ENCODE measurements at regions not wholly inside any gene's neighbourhood (a gene's known extent, or its start where the extent isn't known, plus 50 kb on each side); places are given as distances from the start of the nearest gene placed in this dataset.

DNA sequence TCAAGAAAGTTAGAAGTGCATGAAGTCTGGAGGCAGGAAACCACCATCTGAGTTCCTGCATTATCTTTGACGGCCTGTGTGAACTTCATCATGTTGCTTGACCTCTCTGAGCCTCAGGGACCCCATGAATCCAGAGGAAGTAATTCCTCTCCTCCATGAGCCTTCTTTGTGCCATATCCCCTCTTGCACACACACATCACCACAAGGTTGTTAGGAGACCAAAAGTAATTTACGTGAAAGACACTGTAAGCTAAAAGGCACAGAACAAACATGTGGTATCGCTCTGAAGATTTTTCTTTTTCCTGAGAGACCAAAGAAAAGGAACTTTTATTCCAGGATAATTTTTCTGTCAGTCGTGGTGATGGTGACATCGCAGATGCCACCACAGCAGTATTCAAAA is 55.9 kb upstream of the BCL6 start:
- BruUV-seq (replicated peaks) = no TSS peak
- no peaks in the 10 kb centered on the region for H3K36me3 ChIP-seq (ENCODE audit: insufficient read depth, low read length)
- no peak overlapping the region for H3K27ac ChIP-seq (ENCODE audit: low read depth, low read length, poor library complexity, severe bottlenecking)
- TF ChIP-seq CTCF (conservative IDR thresholded peaks at IDR 0.05; ENCODE audit: low read length) (no peak), EZH2phosphoT487 (IDR thresholded peaks at IDR 0.05; ENCODE audit: borderline replicate concordance, low read depth, low read length) (no peak)
- H4K20me1 ChIP-seq (ENCODE audit: insufficient read depth, low read length) = no peaks in the 10 kb centered on the region
- peaks cover 31% of the 10 kb centered on the region for H3K4me1 ChIP-seq (ENCODE audit: insufficient read depth, low read length, poor library complexity, severe bottlenecking)
- CTCF ChIA-PET (ENCODE audit: unreplicated experiment) = no interaction called here
- no peaks in the 10 kb centered on the region for H3K9me3 ChIP-seq (ENCODE audit: low read length)
- no peaks in the 10 kb centered on the region for H3K79me2 ChIP-seq (ENCODE audit: insufficient read depth, low read depth, low read length)
- no peaks in the 10 kb centered on the region for H3K9me2 ChIP-seq (ENCODE audit: insufficient read depth, low read length)
- no peak overlapping the region for H3K4me3 ChIP-seq (ENCODE audit: low read depth, low read length, poor library complexity, severe bottlenecking)
- no peak for DNase-seq (ENCODE audit: low spot score)
- no peak overlapping the region; the same call in 1 of the 2 replicates for H2AFZ ChIP-seq (ENCODE audit: low read length)
- H3K4me2 ChIP-seq (ENCODE audit: low read length) = no peak overlapping the region
- POLR2A ChIA-PET = interaction anchor here (0.6 to 1.8 kb wide), 5 partner anchors 9 to 892 kb away, joined by 3 to 4 read pairs (median 3); no protein-coding TSS in a partner anchor
- intact Hi-C loops (cut with micrococcal nuclease; ENCODE audit: unreplicated experiment) = no loop called here

DNA sequence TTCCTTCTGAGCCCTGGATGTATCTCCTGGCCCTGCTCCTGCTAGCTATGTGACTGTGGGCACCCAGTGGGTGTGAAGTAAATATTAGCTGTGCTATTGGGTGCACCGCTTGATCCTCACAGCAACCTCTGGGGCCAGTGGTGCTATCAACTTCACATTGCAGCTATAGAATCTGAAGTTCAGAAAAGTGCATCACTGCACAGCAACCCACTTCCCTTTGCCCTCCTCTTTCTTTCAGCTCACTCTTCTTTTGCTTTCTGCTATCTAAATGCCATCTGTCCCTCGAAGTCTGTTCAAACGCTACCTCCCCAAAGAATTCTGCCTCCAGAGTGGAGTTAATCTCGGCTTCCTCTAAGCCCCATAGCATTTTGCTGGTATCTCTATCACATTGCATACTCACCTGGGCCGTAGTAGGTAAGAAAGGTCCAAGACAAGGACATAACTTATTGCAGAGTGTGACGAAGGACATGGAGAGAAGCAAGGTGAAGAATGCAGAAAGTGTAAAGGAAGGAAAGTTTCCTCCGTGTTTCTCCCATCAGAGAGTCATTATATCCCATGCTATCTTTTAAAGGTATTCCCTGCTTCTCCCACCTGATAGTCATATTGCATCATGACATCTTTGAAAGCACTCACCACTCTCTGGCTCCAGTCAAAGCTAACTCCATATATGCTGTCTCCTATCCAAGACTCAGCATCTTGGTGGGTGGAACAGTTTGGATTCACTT is 57.1 kb upstream of the BCL6 start:
- no peak for DNase-seq (ENCODE audit: low spot score)
- intact Hi-C loops (cut with micrococcal nuclease; ENCODE audit: unreplicated experiment) = no loop called here
- no TSS peak for BruUV-seq (replicated peaks)
- no peaks in the 10 kb centered on the region for H3K79me2 ChIP-seq (ENCODE audit: insufficient read depth, low read depth, low read length)
- H3K9me2 ChIP-seq (ENCODE audit: insufficient read depth, low read length) = no peaks in the 10 kb centered on the region
- H3K9me3 ChIP-seq (ENCODE audit: low read length) = no peaks in the 10 kb centered on the region
- no peak overlapping the region for H3K4me2 ChIP-seq (ENCODE audit: low read length)
- TF ChIP-seq CTCF (conservative IDR thresholded peaks at IDR 0.05; ENCODE audit: low read length) (no peak), EZH2phosphoT487 (IDR thresholded peaks at IDR 0.05; ENCODE audit: borderline replicate concordance, low read depth, low read length) (no peak)
- POLR2A ChIA-PET = interaction anchor here (1.2 to 1.4 kb wide), 4 partner anchors 8 to 23 kb away, joined by 3 to 4 read pairs (median 3); no protein-coding TSS in a partner anchor
- H3K4me3 ChIP-seq (ENCODE audit: low read depth, low read length, poor library complexity, severe bottlenecking) = no peak overlapping the region
- no peak overlapping the region; the same call in 1 of the 2 replicates for H2AFZ ChIP-seq (ENCODE audit: low read length)
- H3K27ac ChIP-seq (ENCODE audit: low read depth, low read length, poor library complexity, severe bottlenecking) = no peak overlapping the region
- CTCF ChIA-PET (ENCODE audit: unreplicated experiment) = no interaction called here
- no peaks in the 10 kb centered on the region for H3K36me3 ChIP-seq (ENCODE audit: insufficient read depth, low read length)
- H4K20me1 ChIP-seq (ENCODE audit: insufficient read depth, low read length) = no peaks in the 10 kb centered on the region
- peaks cover 31% of the 10 kb centered on the region for H3K4me1 ChIP-seq (ENCODE audit: insufficient read depth, low read length, poor library complexity, severe bottlenecking)

DNA sequence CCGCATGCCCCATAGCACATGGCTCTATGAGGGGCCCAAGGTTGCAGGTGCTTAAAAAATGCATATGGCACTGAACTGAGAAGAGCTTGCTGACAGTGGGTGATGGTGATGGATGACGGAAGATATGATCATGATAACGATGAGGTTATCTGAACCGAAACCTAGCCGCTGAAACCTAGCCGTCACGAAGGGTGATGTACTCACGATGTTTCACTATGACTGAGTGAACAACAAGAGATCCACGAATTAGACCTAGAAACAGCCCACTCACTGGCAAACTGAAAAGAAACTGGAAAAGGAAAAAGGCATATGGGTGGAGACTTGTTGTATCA is 57.6 kb upstream of the BCL6 start:
- no peak overlapping the region for H2AFZ ChIP-seq (ENCODE audit: low read length)
- TF ChIP-seq EZH2phosphoT487 (IDR thresholded peaks at IDR 0.05; ENCODE audit: borderline replicate concordance, low read depth, low read length) = no peak
- TF ChIP-seq CTCF (conservative IDR thresholded peaks at IDR 0.05; ENCODE audit: low read length) = no peak
- no peaks in the 10 kb centered on the region for H4K20me1 ChIP-seq (ENCODE audit: insufficient read depth, low read length)
- BruUV-seq (replicated peaks) = no TSS peak
- H3K79me2 ChIP-seq (ENCODE audit: insufficient read depth, low read depth, low read length) = no peaks in the 10 kb centered on the region
- H3K4me1 ChIP-seq (ENCODE audit: insufficient read depth, low read length, poor library complexity, severe bottlenecking) = peaks cover 31% of the 10 kb centered on the region
- H3K27ac ChIP-seq (ENCODE audit: low read depth, low read length, poor library complexity, severe bottlenecking) = no peak overlapping the region
- intact Hi-C loops (cut with micrococcal nuclease; ENCODE audit: unreplicated experiment) = no loop called here
- no peaks in the 10 kb centered on the region for H3K36me3 ChIP-seq (ENCODE audit: insufficient read depth, low read length)
- POLR2A ChIA-PET = interaction anchor here (1.2 kb wide), 2 partner anchors 13 to 23 kb away, joined by 3 read pairs; no protein-coding TSS in a partner anchor
- DNase-seq (ENCODE audit: low spot score) = no peak
- H3K9me3 ChIP-seq (ENCODE audit: low read length) = no peaks in the 10 kb centered on the region
- no peak overlapping the region for H3K4me2 ChIP-seq (ENCODE audit: low read length)
- CTCF ChIA-PET (ENCODE audit: unreplicated experiment) = no interaction called here
- no peaks in the 10 kb centered on the region for H3K9me2 ChIP-seq (ENCODE audit: insufficient read depth, low read length)
- no peak overlapping the region for H3K4me3 ChIP-seq (ENCODE audit: low read depth, low read length, poor library complexity, severe bottlenecking)
